Mesodermal cell (in vitro differentiated cells): ENCODE measurements at regions not wholly inside any gene's neighbourhood (a gene's known extent, or its start where the extent isn't known, plus 50 kb on each side); places are given as distances from the start of the nearest gene placed in this dataset.
"Not testable (repeated sequence)": the region's sequence is repeated elsewhere in the genome, so short reads cannot be mapped to it uniquely, and the experiment has no call there.

ENCODE experiments used
- H3K27ac ChIP-seq: 2 replicates; pipeline ENCODE4 v1.7.0; 2013; ENCODE audit warnings: mild to moderate bottlenecking, low read depth, low read length, moderate library complexity; ENCODE audit not compliant: severe bottlenecking
- H3K36me3 ChIP-seq: 2 replicates; pipeline ENCODE4 v1.7.1; 2013; ENCODE audit warnings: mild to moderate bottlenecking, low read length, moderate library complexity; ENCODE audit not compliant: control insufficient read depth, insufficient read depth
- H3K4me1 ChIP-seq: one replicate; pipeline ENCODE4 v1.7.1; 2013; ENCODE audit warnings: mild to moderate bottlenecking, low read length; ENCODE audit not compliant: insufficient read depth, control insufficient read depth, poor library complexity, severe bottlenecking
- H3K4me3 ChIP-seq: 2 replicates; pipeline ENCODE4 v1.7.0; 2013; ENCODE audit warnings: low read length, control low read depth, mild to moderate bottlenecking; ENCODE audit not compliant: insufficient read depth, poor library complexity, severe bottlenecking; ENCODE audit errors: extremely low read depth
- H3K9me3 ChIP-seq: 2 replicates; pipeline ENCODE4 v1.7.1; 2013; ENCODE audit warnings: mild to moderate bottlenecking, low read length, moderate library complexity; ENCODE audit not compliant: control insufficient read depth
- WGBS, 2 experiments: methylation state at CpG; one replicate each; pipeline ENCODE4 v1.1.5; 2013; ENCODE audit warnings: missing lambda C conversion rate in 2 of 2; ENCODE audit not compliant: insufficient coverage in 2 of 2; 5-methylcytosine and 5-hydroxymethylcytosine counted together

- H3K27ac ChIP-seq, H3K36me3 ChIP-seq, H3K4me3 ChIP-seq: not testable (repeated sequence)
- Histone ChIP-seq H3K4me1 (peaks cover 11% of the 10 kb centered on the region), H3K9me3 (peaks cover 13% of the 10 kb centered on the region)
- 83% methylated on average over 7 to 9 of the region's 10 CpGs for WGBS, 2 experiments
Observed at GRCh38 chr17:77623321-77623720, 335.2 kb upstream of the TNRC6C start.

- WGBS, 2 experiments = no CpG with 5 or more reads among the region's 2 CpGs
- H3K4me1 ChIP-seq = no peaks in the 10 kb centered on the region
- H3K36me3 ChIP-seq = no peaks in the 10 kb centered on the region
- no peak overlapping the region for H3K27ac ChIP-seq
- H3K9me3 ChIP-seq = peaks cover 4% of the 10 kb centered on the region
- H3K4me3 ChIP-seq = no peak overlapping the region
Observed at GRCh38 chr17:77628035-77628434, 330.5 kb upstream of the TNRC6C start.

GRCh38 chr17:77629284-77629683, 329.2 kb upstream of the TNRC6C start:
- not testable (repeated sequence) for H3K4me1 ChIP-seq, H3K4me3 ChIP-seq, H3K36me3 ChIP-seq, H3K9me3 ChIP-seq, H3K27ac ChIP-seq
- 83 to 100% methylated on average over 1 to 2 of the region's 2 CpGs for WGBS, 2 experiments

GRCh38 chr17:77631307-77631706, 327.2 kb upstream of the TNRC6C start:
- no peak overlapping the region for H3K4me3 ChIP-seq
- H3K27ac ChIP-seq = no peak overlapping the region
- H3K4me1 ChIP-seq = no peaks in the 10 kb centered on the region
- WGBS, 2 experiments = 96 to 98% methylated on average over 8 of the region's 9 CpGs
- H3K36me3 ChIP-seq = no peaks in the 10 kb centered on the region
- H3K9me3 ChIP-seq = peaks cover 4% of the 10 kb centered on the region

GRCh38 chr17:77632619-77633018, 325.9 kb upstream of the TNRC6C start:
- no peak overlapping the region for H3K27ac ChIP-seq
- no peaks in the 10 kb centered on the region for H3K36me3 ChIP-seq
- WGBS, 2 experiments = 91 to 92% methylated on average over 4 to 6 of the region's 6 CpGs
- no peaks in the 10 kb centered on the region for H3K4me1 ChIP-seq
- no peaks in the 10 kb centered on the region for H3K9me3 ChIP-seq
- no peak overlapping the region for H3K4me3 ChIP-seq

- H3K4me1 ChIP-seq = no peaks in the 10 kb centered on the region
- 59 to 67% methylated on average over 3 to 4 of the region's 4 CpGs for WGBS, 2 experiments
- no peak overlapping the region for H3K4me3 ChIP-seq
Observed at GRCh38 chr17:77634710-77635109, 323.8 kb upstream of the TNRC6C start.

GRCh38 chr17:77635176-77635575, 323.3 kb upstream of the TNRC6C start:
- 69 to 75% methylated on average over 3 of the region's 4 CpGs for WGBS, 2 experiments
- Histone ChIP-seq H3K4me1 (no peaks in the 10 kb centered on the region), H3K36me3 (no peaks in the 10 kb centered on the region)

More at GRCh38 chr17:77634710-77635109, 323.8 kb upstream of the TNRC6C start:
- Histone ChIP-seq H3K9me3 (no peaks in the 10 kb centered on the region), H3K27ac (no peak overlapping the region), H3K36me3 (no peaks in the 10 kb centered on the region)

GRCh38 chr17:77635785-77636184, 322.7 kb upstream of the TNRC6C start:
- not testable (repeated sequence) for H3K9me3 ChIP-seq, H3K27ac ChIP-seq, H3K4me3 ChIP-seq, H3K4me1 ChIP-seq, H3K36me3 ChIP-seq
- 80 to 81% methylated on average over 2 to 3 of the region's 3 CpGs for WGBS, 2 experiments

More at GRCh38 chr17:77635176-77635575, 323.3 kb upstream of the TNRC6C start:
- H3K4me3 ChIP-seq = no peak overlapping the region
- no peaks in the 10 kb centered on the region for H3K9me3 ChIP-seq
- no peak overlapping the region for H3K27ac ChIP-seq

- H3K27ac ChIP-seq = no peak overlapping the region
- no peaks in the 10 kb centered on the region for H3K36me3 ChIP-seq
- H3K9me3 ChIP-seq = no peaks in the 10 kb centered on the region
- WGBS, 2 experiments = 81 to 94% methylated on average over 15 to 18 of the region's 19 CpGs
- H3K4me1 ChIP-seq = no peaks in the 10 kb centered on the region
- H3K4me3 ChIP-seq = no peak overlapping the region
Observed at GRCh38 chr17:77636835-77637817, 321.4 kb upstream of the TNRC6C start.

GRCh38 chr17:77637818-77638575, 320.5 kb upstream of the TNRC6C start:
- no peak overlapping the region for H3K4me3 ChIP-seq
- WGBS, 2 experiments = 65 to 78% methylated on average over 14 to 16 of the region's 16 CpGs
- H3K27ac ChIP-seq = no peak overlapping the region
- no peaks in the 10 kb centered on the region for H3K4me1 ChIP-seq
- H3K9me3 ChIP-seq = no peaks in the 10 kb centered on the region
- no peaks in the 10 kb centered on the region for H3K36me3 ChIP-seq
